Skin epidermis (tissue), 12 donors: ENCODE measurements at regions not wholly inside any gene's neighbourhood (a gene's known extent, or its start where the extent isn't known, plus 50 kb on each side); places are given as distances from the start of the nearest gene placed in this dataset.

Experiments used
- H3K27ac ChIP-seq, 21 experiments: fragments of 200-600 bp; sonication (generic) in 11 of 21; one replicate each; pipeline ENCODE4 v1.5.0; 2020; ENCODE audit warnings: mild to moderate bottlenecking in 3 of 21, inconsistent platforms in 2 of 21, moderate library complexity in 2 of 21
- H3K4me3 ChIP-seq, 7 experiments: fragments of 200-600 bp; sonication (generic) in 2 of 7; one replicate each; pipeline ENCODE4 v1.5.0; 2020; ENCODE audit warnings: inconsistent platforms in 2 of 7, mild to moderate bottlenecking in 2 of 7, moderate library complexity in 1 of 7

DNA sequence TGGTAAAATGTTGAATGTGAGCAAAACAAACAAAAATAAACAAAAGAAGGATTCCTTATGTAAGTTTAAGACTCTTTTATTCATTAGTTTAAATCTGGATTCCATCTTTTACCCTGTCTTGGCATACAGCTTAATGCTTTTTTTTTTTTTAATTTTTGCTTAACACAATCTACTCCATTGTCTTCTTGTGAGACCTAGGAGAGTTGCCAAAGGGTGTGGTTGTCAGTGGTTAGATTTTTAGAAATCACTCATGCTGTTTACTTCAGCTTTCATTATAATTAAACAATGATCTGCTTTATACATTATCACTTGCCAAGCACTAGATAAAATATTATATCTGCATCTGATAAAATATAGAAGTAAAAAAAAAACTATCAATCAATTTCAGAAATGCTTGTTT is 77.7 kb upstream of the KITLG start:
- Histone ChIP-seq H3K4me3 (no peak overlapping the region), H3K27ac (peak overlapping the region in 9 of 21 experiments; percentile 0 to 63 (median 42))

DNA sequence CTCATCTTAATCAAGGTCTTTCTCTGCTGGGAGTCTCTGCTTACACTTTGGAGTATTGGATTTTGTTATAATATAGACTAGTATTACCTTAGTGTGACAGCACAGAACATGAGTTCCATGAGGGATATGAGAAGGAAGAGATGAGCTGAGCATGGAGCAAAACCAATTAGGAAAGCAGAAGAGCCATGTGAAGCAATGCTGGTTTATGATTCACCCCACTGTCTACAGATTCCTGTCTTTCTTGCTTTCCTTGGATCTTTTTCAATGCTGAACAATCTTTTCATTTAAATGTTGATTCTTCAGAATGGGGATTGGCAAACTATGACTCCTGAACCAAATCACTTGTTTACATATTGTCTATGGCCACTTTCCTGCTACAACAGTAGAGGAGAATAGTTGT is 70.4 kb upstream of the KITLG start:
- peak overlapping the region in 16 of 21 experiments; percentile 1 to 77 (median 52) for H3K27ac ChIP-seq
- H3K4me3 ChIP-seq = no peak overlapping the region

DNA sequence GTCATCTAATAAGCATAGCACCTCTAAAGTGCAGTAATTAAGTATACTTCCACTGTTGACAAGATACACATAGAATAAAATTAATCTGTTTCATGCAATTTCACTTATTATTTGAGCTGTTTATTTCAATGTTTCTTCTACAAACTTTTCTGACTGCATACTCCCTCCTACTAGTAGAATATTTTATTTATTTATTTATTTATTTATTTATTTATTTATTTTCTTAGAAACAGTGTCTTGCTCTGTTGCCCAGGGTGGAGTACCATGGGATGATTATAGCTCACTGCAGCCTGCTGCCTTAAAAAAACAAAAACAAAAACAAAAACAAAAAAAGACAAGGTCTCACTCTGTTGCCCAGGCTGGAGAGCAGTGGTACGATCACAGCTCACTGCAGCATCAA is 68.4 kb upstream of the KITLG start:
- no peak overlapping the region for H3K27ac ChIP-seq
- H3K4me3 ChIP-seq = no peak overlapping the region

DNA sequence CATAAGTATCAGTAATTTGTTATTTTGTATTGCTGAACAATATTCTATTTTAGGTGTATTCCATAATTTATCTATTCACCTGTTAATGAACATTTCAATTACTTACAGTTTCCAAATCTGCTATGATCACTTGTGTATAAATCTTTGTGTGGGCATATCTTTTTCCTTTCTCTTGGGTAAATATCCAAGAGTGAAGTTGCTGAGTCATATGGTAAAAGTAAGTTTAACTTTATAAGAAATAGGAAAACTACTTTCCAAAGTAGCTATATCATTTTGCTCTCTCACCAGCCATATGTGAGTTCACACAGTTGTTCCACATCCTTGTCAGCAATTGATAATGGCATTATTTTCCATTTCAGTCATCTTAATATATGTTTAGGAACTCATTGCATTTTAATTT is 66.6 kb upstream of the KITLG start:
- Histone ChIP-seq H3K4me3 (no peak overlapping the region), H3K27ac (no peak overlapping the region)

DNA sequence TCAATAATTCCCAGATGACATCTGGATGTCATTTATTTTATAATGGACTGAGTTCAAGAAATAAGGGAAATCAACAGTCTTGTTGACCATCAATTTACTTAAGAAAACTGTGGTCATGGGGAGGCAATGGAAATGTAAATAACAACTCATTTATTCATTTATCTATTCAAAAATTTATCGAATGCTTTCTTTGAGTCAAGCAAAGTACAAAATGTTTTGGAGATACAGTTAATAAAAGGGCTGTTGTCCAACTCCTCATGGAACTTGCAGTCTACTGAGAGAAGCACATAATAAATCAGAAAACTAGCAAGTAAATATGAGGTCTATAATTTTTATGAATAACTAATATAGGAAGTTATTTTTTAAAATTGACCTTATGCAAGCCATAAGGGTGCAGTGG is 65.5 kb upstream of the KITLG start:
- Histone ChIP-seq H3K27ac (no peak overlapping the region), H3K4me3 (no peak overlapping the region)

DNA sequence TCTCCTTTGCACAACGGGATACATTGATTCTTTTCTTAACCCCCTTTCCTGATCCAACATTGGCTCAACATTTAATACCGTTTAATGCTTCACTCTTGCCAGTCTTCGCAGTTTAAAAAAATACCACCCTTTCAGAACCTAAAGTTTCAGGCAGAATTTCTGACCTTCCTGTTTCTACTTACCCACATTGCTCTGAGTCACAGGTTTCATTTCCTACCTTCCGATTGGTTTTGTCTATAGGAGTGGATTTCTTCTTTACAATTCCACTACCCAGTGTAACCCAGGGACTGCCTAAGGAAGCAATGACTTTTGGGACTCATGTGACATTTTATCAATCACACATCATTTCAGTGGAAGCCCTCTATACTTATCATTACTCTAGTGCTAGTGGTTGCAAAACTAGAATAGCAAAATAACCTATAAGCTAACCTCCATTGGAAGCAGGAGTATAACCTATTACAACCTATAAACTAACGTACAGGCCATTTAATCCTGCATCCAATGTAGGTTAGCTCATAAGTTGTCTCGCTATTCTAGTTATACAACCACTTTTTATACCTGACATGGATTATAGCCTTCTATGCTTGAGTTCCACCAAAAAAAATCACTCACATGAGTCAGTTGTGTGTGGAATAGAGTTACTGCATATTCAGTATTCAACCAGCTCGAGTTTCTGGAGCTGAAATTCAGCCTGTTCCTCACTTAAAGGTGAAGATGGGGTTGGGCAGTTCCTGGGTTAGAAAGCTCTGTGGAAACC is 64.9 kb upstream of the KITLG start:
- no peak overlapping the region for H3K4me3 ChIP-seq
- H3K27ac ChIP-seq = no peak overlapping the region

DNA sequence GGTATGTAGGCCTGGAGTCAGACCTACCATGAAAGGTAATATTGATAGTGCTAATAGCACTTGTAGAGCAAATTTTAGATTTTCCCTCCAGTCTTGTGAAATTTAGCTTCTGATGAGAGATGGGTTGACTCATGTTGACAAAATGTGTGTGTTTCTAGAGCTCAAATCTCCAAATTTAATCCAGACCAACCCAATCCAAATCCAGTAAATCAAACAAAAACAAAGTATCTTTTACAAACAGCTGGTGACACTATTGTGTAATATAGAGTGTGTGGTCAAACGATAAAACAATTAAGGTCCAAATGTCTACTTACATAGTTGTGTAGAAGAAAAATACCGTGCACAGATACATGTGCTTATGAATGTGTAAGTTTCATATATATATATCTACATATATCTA is 63.4 kb upstream of the KITLG start:
- Histone ChIP-seq H3K27ac (no peak overlapping the region), H3K4me3 (no peak overlapping the region)

DNA sequence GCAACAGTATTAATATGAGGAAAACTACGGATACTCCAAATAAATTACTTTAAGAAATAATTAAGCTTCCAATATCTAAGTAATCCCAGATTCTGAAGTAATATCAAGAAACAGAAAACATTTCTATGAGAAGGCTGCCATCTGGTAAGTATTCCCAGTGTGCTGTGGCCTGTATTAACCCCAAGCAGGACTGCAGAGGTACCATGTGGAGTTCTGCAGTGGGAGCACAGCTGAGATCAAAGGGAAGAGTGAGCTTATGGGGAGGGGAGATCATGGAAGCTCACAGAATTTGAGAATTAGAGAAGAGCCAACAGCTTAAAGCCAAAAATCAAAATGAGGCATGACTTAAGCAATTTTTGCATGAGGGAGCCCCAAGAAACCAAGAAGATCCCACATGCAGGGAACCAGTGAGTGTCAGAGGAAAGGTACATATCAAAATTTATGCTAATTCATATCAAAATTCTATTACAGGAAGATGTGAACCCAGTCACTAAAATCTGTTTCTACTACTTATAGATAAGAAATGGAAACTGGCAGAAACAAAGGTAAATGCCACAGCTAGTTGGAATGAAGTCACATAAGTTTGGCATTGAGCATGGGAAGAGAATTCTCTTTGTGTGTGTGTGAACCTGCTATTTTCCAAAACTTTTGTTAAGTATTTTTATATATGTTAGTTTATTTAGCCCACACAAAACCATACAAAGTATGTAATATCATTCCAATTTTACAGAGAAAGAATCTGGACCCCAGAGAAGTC is 62.6 kb upstream of the KITLG start:
- no peak overlapping the region for H3K27ac ChIP-seq
- H3K4me3 ChIP-seq = no peak overlapping the region

DNA sequence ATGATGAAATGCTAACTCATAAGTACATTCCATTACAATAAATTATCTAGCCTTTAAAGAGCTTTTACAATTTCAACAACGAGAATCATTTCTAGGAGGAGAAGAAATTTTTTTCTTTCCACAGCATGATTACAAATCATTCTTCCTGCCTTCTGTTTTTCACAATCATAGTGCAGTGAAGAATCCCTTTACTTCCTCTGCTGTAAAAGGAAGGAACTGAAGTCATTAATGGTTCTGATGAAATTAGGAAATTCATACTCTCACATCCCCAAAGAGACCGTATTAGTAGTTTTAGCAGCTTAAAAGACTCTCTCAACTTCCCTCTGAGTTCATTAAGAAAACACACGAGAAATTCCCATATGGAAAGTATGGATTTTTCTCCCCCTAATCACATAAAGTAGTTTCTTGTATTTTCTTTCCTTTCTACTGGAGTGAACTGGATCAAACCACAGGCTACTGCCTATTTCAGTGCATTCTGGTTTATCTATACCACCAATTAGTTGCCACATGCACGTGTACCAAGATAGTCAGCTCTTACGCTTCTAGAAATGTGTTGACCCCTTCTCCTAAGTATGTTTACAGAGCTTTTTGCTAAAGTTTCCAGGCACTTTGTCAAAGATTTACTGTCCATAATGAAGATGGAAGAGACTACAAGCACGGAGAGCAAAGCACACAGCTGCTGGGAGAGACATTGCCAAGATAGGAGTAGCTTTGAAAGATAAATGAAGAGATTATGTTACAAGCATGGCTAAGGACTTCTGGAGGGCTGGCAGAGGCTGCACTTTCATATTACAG is 58.9 kb upstream of the KITLG start:
- Histone ChIP-seq H3K4me3 (no peak overlapping the region), H3K27ac (peak overlapping the region in 8 of 21 experiments; percentile 11 to 52 (median 40))

DNA sequence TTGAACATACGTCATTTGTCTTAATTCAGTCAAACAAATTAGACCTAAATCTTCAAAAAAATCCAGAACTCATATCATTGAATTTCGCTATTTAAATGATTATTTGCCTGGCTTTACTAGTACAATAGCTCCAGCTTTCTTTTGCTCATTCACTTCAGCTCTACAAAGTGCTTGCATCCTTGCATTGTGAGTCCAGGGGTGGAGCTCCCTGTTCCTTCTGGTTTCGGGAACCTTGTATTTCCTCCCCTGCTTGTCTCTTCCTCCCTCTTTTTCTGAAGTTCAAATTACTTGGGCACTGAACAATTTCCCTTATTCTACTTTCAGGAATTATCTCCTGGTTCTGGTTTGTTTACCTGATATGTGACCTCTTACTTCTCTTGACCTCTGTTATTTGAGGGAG is 58.1 kb upstream of the KITLG start:
- Histone ChIP-seq H3K4me3 (no peak overlapping the region), H3K27ac (peak overlapping the region in 4 of 21 experiments; percentile 30 to 46 (median 36))

DNA sequence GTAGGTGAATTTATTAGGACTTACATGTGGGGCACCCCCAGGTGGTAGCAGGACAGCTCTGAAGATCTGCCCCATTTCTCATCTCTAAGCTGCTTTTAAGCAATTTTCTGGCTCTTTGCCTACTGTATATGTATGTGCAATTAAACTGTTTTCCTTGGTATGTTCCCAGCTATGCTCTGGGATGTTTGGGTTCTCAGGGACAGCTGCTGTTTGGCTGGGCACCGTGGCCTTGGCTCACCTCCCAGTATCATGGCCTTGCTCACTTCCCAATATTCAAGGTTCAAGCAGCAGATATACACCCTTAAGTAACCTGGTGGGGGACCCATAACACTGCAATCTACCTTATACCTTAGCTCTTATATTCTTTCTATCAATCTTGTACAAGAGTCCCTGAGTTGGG is 53.7 kb upstream of the KITLG start:
- Histone ChIP-seq H3K4me3 (no peak overlapping the region), H3K27ac (no peak overlapping the region)

DNA sequence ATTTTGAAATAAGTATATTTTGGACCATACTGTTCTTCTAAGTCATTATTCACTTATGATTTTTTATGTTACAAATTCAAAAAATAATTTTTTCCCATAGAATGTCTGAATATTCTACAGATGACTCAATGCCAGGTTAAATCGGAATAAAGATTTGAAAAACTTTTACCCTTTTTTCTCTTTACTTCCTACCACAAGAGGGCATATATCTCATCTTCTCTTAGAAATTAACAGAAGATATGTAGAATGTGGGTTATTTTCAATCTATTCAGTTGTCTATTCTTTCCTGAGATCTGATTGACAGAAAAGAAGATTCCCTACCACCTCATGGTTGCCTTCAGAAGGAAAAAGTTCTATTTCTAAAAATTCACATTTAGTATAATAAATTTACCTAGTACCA is 53.0 kb upstream of the KITLG start:
- Histone ChIP-seq H3K4me3 (no peak overlapping the region), H3K27ac (no peak overlapping the region)

DNA sequence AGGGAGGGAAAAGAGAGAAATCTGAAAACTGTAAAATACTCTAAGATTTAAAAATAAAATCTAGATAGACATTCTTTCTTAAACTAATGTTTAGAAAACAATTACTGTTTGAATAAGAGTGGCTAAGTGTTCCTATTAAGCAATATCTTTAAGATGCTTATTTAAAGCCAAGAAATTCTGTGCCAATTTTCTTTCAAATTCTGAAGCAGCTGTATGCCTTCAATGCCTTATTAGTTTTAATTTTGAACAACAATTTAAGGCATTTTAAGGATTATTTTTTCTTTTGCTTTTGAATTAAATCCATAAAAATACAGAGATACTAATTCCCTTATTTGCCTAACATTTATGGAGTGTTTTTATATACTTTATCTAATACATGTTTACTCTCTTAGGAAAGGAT is 50.3 kb upstream of the KITLG start:
- Histone ChIP-seq H3K27ac (no peak overlapping the region), H3K4me3 (no peak overlapping the region)
